ENCODE measurements at regions not wholly inside any gene's neighbourhood (a gene's known extent, or its start where the extent isn't known, plus 50 kb on each side); places are given as distances from the start of the nearest gene placed in this dataset.

GRCh38 chr6:92069781-92070180 lies 1349.6 kb downstream of the EPHA7 start:
- peak; percentile 2 for DNase-seq (ENCODE audit: low spot score)

GRCh38 chr6:92052513-92052912 lies 1366.8 kb downstream of the EPHA7 start:
- no peak for DNase-seq (ENCODE audit: low spot score)

GRCh38 chr6:92050216-92050615 lies 1369.1 kb downstream of the EPHA7 start:
- DNase-seq (ENCODE audit: low spot score): peak; percentile 1

GRCh38 chr6:92047860-92048259 lies 1371.5 kb downstream of the EPHA7 start:
- no peak for DNase-seq (ENCODE audit: low spot score)

GRCh38 chr6:92047152-92047850 lies 1372.1 kb downstream of the EPHA7 start:
- DNase-seq (ENCODE audit: low spot score): peak; percentile 88

- DNase-seq (ENCODE audit: low spot score): no peak
Measured at GRCh38 chr6:92044312-92044711, 1375.0 kb downstream of the EPHA7 start.

GRCh38 chr6:92043777-92044176 lies 1375.6 kb downstream of the EPHA7 start:
- DNase-seq (ENCODE audit: low spot score): no peak

- no peak for DNase-seq (ENCODE audit: low spot score)
Measured at GRCh38 chr6:92026878-92027277, 1392.5 kb downstream of the EPHA7 start.

- no peak for DNase-seq (ENCODE audit: low spot score)
Measured at GRCh38 chr6:92024881-92025280, 1394.5 kb downstream of the EPHA7 start.

GRCh38 chr6:92024110-92024509 lies 1395.2 kb downstream of the EPHA7 start:
- no peak for DNase-seq (ENCODE audit: low spot score)

- DNase-seq (ENCODE audit: low spot score): no peak
Measured at GRCh38 chr6:92023410-92023966, 1395.9 kb downstream of the EPHA7 start.

GRCh38 chr6:92011681-92012245 lies 1407.6 kb downstream of the EPHA7 start:
- no peak for DNase-seq (ENCODE audit: low spot score)

GRCh38 chr6:92008757-92009502 lies 1410.4 kb downstream of the EPHA7 start:
- no peak for DNase-seq (ENCODE audit: low spot score)

GRCh38 chr6:92000112-92000511 lies 1413.2 kb upstream of the MAP3K7 start:
- no peak for DNase-seq (ENCODE audit: low spot score)

GRCh38 chr6:91994787-91995186 lies 1407.9 kb upstream of the MAP3K7 start:
- DNase-seq (ENCODE audit: low spot score): no peak

- no peak for DNase-seq (ENCODE audit: low spot score)
Measured at GRCh38 chr6:91982559-91982958, 1395.7 kb upstream of the MAP3K7 start.

GRCh38 chr6:91976797-91977196 lies 1389.9 kb upstream of the MAP3K7 start:
- DNase-seq (ENCODE audit: low spot score): peak; percentile 12

- no peak for DNase-seq (ENCODE audit: low spot score)
Measured at GRCh38 chr6:91970700-91971099, 1383.8 kb upstream of the MAP3K7 start.

GRCh38 chr6:91965872-91966271 lies 1379.0 kb upstream of the MAP3K7 start:
- no peak for DNase-seq (ENCODE audit: low spot score)

GRCh38 chr6:91961671-91962070 lies 1374.8 kb upstream of the MAP3K7 start:
- no peak for DNase-seq (ENCODE audit: low spot score)

- DNase-seq (ENCODE audit: low spot score): no peak
Measured at GRCh38 chr6:91961236-91961635, 1374.4 kb upstream of the MAP3K7 start.

- no peak for DNase-seq (ENCODE audit: low spot score)
Measured at GRCh38 chr6:91941838-91942237, 1355.0 kb upstream of the MAP3K7 start.

GRCh38 chr6:91940801-91941200 lies 1353.9 kb upstream of the MAP3K7 start:
- no peak for DNase-seq (ENCODE audit: low spot score)
